ENCODE measurements at regions not wholly inside any gene's neighbourhood (a gene's known extent, or its start where the extent isn't known, plus 50 kb on each side); places are given as distances from the start of the nearest gene placed in this dataset.

DNA sequence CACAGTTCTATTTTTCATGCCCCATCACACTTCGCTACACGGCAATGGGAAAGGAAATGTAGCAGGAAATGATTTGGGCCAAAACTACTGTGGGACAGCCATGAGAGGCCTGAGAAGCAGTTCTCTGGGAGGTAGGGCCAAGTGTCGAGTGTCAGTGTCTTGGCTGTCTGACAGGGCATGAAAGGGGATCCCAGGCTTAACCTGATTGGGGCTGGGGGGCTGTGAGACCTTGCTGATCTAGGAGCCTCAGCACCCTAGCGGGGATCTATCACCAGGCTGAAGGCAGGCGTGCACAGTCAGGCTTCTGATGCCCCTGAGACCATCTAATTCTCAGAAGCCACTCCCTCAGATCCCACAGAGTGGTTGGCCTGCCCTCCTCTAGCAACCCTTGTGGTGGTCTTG is 58.2 kb upstream of the SLC25A13 start:
- TF ChIP-seq, protein P1, sequence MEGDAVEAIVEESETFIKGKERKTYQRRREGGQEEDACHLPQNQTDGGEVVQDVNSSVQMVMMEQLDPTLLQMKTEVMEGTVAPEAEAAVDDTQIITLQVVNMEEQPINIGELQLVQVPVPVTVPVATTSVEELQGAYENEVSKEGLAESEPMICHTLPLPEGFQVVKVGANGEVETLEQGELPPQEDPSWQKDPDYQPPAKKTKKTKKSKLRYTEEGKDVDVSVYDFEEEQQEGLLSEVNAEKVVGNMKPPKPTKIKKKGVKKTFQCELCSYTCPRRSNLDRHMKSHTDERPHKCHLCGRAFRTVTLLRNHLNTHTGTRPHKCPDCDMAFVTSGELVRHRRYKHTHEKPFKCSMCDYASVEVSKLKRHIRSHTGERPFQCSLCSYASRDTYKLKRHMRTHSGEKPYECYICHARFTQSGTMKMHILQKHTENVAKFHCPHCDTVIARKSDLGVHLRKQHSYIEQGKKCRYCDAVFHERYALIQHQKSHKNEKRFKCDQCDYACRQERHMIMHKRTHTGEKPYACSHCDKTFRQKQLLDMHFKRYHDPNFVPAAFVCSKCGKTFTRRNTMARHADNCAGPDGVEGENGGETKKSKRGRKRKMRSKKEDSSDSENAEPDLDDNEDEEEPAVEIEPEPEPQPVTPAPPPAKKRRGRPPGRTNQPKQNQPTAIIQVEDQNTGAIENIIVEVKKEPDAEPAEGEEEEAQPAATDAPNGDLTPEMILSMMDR (IDR thresholded peaks at IDR 0.05) = no peak
- TF ChIP-seq, protein P2, sequence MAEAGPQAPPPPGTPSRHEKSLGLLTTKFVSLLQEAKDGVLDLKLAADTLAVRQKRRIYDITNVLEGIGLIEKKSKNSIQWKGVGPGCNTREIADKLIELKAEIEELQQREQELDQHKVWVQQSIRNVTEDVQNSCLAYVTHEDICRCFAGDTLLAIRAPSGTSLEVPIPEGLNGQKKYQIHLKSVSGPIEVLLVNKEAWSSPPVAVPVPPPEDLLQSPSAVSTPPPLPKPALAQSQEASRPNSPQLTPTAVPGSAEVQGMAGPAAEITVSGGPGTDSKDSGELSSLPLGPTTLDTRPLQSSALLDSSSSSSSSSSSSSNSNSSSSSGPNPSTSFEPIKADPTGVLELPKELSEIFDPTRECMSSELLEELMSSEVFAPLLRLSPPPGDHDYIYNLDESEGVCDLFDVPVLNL (CRISPR knock-in tag; IDR thresholded peaks at IDR 0.05; ENCODE audit: borderline replicate concordance, low read depth) = no peak
- TF ChIP-seq ESRRA (CRISPR knock-in tag; IDR thresholded peaks at IDR 0.05; ENCODE audit: borderline replicate concordance) (no peak), FOXJ3 (CRISPR knock-in tag; IDR thresholded peaks at IDR 0.05; ENCODE audit: borderline replicate concordance) (no peak), GRHL2 (CRISPR knock-in tag; IDR thresholded peaks at IDR 0.05; ENCODE audit: insufficient replicate concordance, severe bottlenecking) (no peak), ZNF263 (CRISPR knock-in tag; IDR thresholded peaks at IDR 0.05; ENCODE audit: low read depth) (no peak)
- TF ChIP-seq, protein P3, sequence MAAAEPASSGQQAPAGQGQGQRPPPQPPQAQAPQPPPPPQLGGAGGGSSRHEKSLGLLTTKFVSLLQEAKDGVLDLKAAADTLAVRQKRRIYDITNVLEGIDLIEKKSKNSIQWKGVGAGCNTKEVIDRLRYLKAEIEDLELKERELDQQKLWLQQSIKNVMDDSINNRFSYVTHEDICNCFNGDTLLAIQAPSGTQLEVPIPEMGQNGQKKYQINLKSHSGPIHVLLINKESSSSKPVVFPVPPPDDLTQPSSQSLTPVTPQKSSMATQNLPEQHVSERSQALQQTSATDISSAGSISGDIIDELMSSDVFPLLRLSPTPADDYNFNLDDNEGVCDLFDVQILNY (CRISPR knock-in tag; IDR thresholded peaks at IDR 0.05) = no peak
- TF ChIP-seq, protein P4, sequence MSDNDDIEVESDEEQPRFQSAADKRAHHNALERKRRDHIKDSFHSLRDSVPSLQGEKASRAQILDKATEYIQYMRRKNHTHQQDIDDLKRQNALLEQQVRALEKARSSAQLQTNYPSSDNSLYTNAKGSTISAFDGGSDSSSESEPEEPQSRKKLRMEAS (CRISPR knock-in tag; IDR thresholded peaks at IDR 0.05) = no peak
- TF ChIP-seq, protein P5, sequence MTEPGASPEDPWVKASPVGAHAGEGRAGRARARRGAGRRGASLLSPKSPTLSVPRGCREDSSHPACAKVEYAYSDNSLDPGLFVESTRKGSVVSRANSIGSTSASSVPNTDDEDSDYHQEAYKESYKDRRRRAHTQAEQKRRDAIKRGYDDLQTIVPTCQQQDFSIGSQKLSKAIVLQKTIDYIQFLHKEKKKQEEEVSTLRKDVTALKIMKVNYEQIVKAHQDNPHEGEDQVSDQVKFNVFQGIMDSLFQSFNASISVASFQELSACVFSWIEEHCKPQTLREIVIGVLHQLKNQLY (CRISPR knock-in tag; IDR thresholded peaks at IDR 0.05) = no peak
- TF ChIP-seq, protein P6, sequence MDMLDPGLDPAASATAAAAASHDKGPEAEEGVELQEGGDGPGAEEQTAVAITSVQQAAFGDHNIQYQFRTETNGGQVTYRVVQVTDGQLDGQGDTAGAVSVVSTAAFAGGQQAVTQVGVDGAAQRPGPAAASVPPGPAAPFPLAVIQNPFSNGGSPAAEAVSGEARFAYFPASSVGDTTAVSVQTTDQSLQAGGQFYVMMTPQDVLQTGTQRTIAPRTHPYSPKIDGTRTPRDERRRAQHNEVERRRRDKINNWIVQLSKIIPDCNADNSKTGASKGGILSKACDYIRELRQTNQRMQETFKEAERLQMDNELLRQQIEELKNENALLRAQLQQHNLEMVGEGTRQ (CRISPR knock-in tag; IDR thresholded peaks at IDR 0.05) = no peak
